ENCODE measurements at regions not wholly inside any gene's neighbourhood (a gene's known extent, or its start where the extent isn't known, plus 50 kb on each side); places are given as distances from the start of the nearest gene placed in this dataset.
A peak's percentile ranks its signal among the peaks of the same experiment; 100 is the strongest.

GRCh38 chr3:168859143-168859542, 763.4 kb upstream of the GOLIM4 start:
- H3K9ac ChIP-seq (ENCODE audit: low read length) = no peak overlapping the region
- H3K23ac ChIP-seq (ENCODE audit: low read length) = no peak overlapping the region
- H3K56ac ChIP-seq (ENCODE audit: low read length) = no peak overlapping the region
- H3K36me3 ChIP-seq (ENCODE audit: control insufficient read depth, insufficient read depth, low read length) = no peaks in the 10 kb centered on the region
- no peak for DNase-seq
- H3K18ac ChIP-seq (ENCODE audit: low read length) = no peak overlapping the region
- no CpG with 5 or more reads among the region's 4 CpGs for WGBS (ENCODE audit: extremely low coverage, insufficient coverage, low lambda C conversion rate)
- no peak overlapping the region for H3K4me2 ChIP-seq (ENCODE audit: low read length)
- no peak overlapping the region for H2BK15ac ChIP-seq (replicated peaks; ENCODE audit: low read depth)
- no peak overlapping the region for H2BK5ac ChIP-seq (ENCODE audit: low read length)
- H4K8ac ChIP-seq (ENCODE audit: low read depth, low read length) = no peak overlapping the region
- H4K5ac ChIP-seq (ENCODE audit: low read length) = no peak overlapping the region
- no peak overlapping the region for H2BK120ac ChIP-seq (ENCODE audit: low read depth, low read length)
- no peaks in the 10 kb centered on the region for H3K27me3 ChIP-seq (ENCODE audit: insufficient read depth, low read length, poor library complexity)
- no peak overlapping the region for H3K4ac ChIP-seq (ENCODE audit: low read depth, low read length)
- no peak overlapping the region for H2AK5ac ChIP-seq (ENCODE audit: low read length)
- no peak overlapping the region for H3K4me3 ChIP-seq (ENCODE audit: low read length)
- no peaks in the 10 kb centered on the region for H3K79me2 ChIP-seq (ENCODE audit: control insufficient read depth, insufficient read depth, low read length)
- H3K79me1 ChIP-seq (ENCODE audit: low read length) = no peaks in the 10 kb centered on the region
- no peak overlapping the region for H3K27ac ChIP-seq (ENCODE audit: low read depth, low read length)
- no peaks in the 10 kb centered on the region for H3K4me1 ChIP-seq (ENCODE audit: control insufficient read depth, low read depth, low read length)

- no peak overlapping the region for H3K4ac ChIP-seq (ENCODE audit: low read depth, low read length)
Measured at GRCh38 chr3:168858327-168858726, 762.6 kb upstream of the GOLIM4 start.

GRCh38 chr3:168850109-168850508, 754.4 kb upstream of the GOLIM4 start:
- Histone ChIP-seq H3K4me2 (ENCODE audit: low read length) (no peak overlapping the region), H4K5ac (ENCODE audit: low read length) (no peak overlapping the region), H2BK15ac (replicated peaks; ENCODE audit: low read depth) (no peak overlapping the region), H3K23ac (ENCODE audit: low read length) (no peak overlapping the region), H3K56ac (ENCODE audit: low read length) (no peak overlapping the region), H2BK120ac (ENCODE audit: low read depth, low read length) (no peak overlapping the region), H3K79me1 (ENCODE audit: low read length) (no peaks in the 10 kb centered on the region), H3K27me3 (ENCODE audit: insufficient read depth, low read length, poor library complexity) (no peaks in the 10 kb centered on the region), H4K8ac (ENCODE audit: low read depth, low read length) (no peak overlapping the region), H3K4ac (ENCODE audit: low read depth, low read length) (no peak overlapping the region), H3K27ac (ENCODE audit: low read depth, low read length) (no peak overlapping the region), H3K9ac (ENCODE audit: low read length) (no peak overlapping the region), H3K4me3 (ENCODE audit: low read length) (no peak overlapping the region), H3K4me1 (ENCODE audit: control insufficient read depth, low read depth, low read length) (no peaks in the 10 kb centered on the region), H2AK5ac (ENCODE audit: low read length) (no peak overlapping the region), H3K18ac (ENCODE audit: low read length) (no peak overlapping the region), H3K36me3 (ENCODE audit: control insufficient read depth, insufficient read depth, low read length) (no peaks in the 10 kb centered on the region), H2BK5ac (ENCODE audit: low read length) (no peak overlapping the region), H3K79me2 (ENCODE audit: control insufficient read depth, insufficient read depth, low read length) (no peaks in the 10 kb centered on the region)
- DNase-seq = no peak

More at GRCh38 chr3:168858327-168858726, 762.6 kb upstream of the GOLIM4 start:
- Histone ChIP-seq H3K4me3 (ENCODE audit: low read length) (no peak overlapping the region), H3K56ac (ENCODE audit: low read length) (no peak overlapping the region), H2BK120ac (ENCODE audit: low read depth, low read length) (no peak overlapping the region), H3K36me3 (ENCODE audit: control insufficient read depth, insufficient read depth, low read length) (no peaks in the 10 kb centered on the region), H4K5ac (ENCODE audit: low read length) (no peak overlapping the region), H2BK15ac (replicated peaks; ENCODE audit: low read depth) (no peak overlapping the region), H3K79me1 (ENCODE audit: low read length) (no peaks in the 10 kb centered on the region), H4K8ac (ENCODE audit: low read depth, low read length) (no peak overlapping the region), H3K9ac (ENCODE audit: low read length) (no peak overlapping the region), H3K27me3 (ENCODE audit: insufficient read depth, low read length, poor library complexity) (no peaks in the 10 kb centered on the region), H2AK5ac (ENCODE audit: low read length) (no peak overlapping the region), H3K27ac (ENCODE audit: low read depth, low read length) (no peak overlapping the region), H3K4me2 (ENCODE audit: low read length) (no peak overlapping the region), H3K23ac (ENCODE audit: low read length) (no peak overlapping the region), H2BK5ac (ENCODE audit: low read length) (no peak overlapping the region), H3K18ac (ENCODE audit: low read length) (no peak overlapping the region), H3K4me1 (ENCODE audit: control insufficient read depth, low read depth, low read length) (no peaks in the 10 kb centered on the region), H3K79me2 (ENCODE audit: control insufficient read depth, insufficient read depth, low read length) (no peaks in the 10 kb centered on the region)
- no CpG with 5 or more reads among the region's 3 CpGs for WGBS (ENCODE audit: extremely low coverage, insufficient coverage, low lambda C conversion rate)
- DNase-seq = no peak

- H4K8ac ChIP-seq (ENCODE audit: low read depth, low read length) = no peak overlapping the region
- no peak overlapping the region for H3K27ac ChIP-seq (ENCODE audit: low read depth, low read length)
- no peaks in the 10 kb centered on the region for H3K36me3 ChIP-seq (ENCODE audit: control insufficient read depth, insufficient read depth, low read length)
- peak; percentile 34 for DNase-seq
- H3K79me1 ChIP-seq (ENCODE audit: low read length) = no peaks in the 10 kb centered on the region
- no peak overlapping the region for H3K56ac ChIP-seq (ENCODE audit: low read length)
- H3K4me1 ChIP-seq (ENCODE audit: control insufficient read depth, low read depth, low read length) = no peaks in the 10 kb centered on the region
- no peak overlapping the region for H3K23ac ChIP-seq (ENCODE audit: low read length)
- no CpG with 5 or more reads among the region's 7 CpGs for WGBS (ENCODE audit: extremely low coverage, insufficient coverage, low lambda C conversion rate)
- no peak overlapping the region for H2BK5ac ChIP-seq (ENCODE audit: low read length)
- no peak overlapping the region for H2BK15ac ChIP-seq (replicated peaks; ENCODE audit: low read depth)
- H3K18ac ChIP-seq (ENCODE audit: low read length) = no peak overlapping the region
- no peak overlapping the region for H3K4me3 ChIP-seq (ENCODE audit: low read length)
- H3K4ac ChIP-seq (ENCODE audit: low read depth, low read length) = no peak overlapping the region
- no peaks in the 10 kb centered on the region for H3K79me2 ChIP-seq (ENCODE audit: control insufficient read depth, insufficient read depth, low read length)
- H2AK5ac ChIP-seq (ENCODE audit: low read length) = no peak overlapping the region
- H2BK120ac ChIP-seq (ENCODE audit: low read depth, low read length) = no peak overlapping the region
- no peaks in the 10 kb centered on the region for H3K27me3 ChIP-seq (ENCODE audit: insufficient read depth, low read length, poor library complexity)
- H4K5ac ChIP-seq (ENCODE audit: low read length) = no peak overlapping the region
- H3K4me2 ChIP-seq (ENCODE audit: low read length) = no peak overlapping the region
- no peak overlapping the region for H3K9ac ChIP-seq (ENCODE audit: low read length)
Measured at GRCh38 chr3:168847291-168847883, 751.7 kb upstream of the GOLIM4 start.

GRCh38 chr3:168844894-168845482, 749.3 kb upstream of the GOLIM4 start:
- no peak overlapping the region for H2BK120ac ChIP-seq (ENCODE audit: low read depth, low read length)
- H3K4ac ChIP-seq (ENCODE audit: low read depth, low read length) = no peak overlapping the region
- H4K5ac ChIP-seq (ENCODE audit: low read length) = no peak overlapping the region
- H3K27ac ChIP-seq (ENCODE audit: low read depth, low read length) = no peak overlapping the region
- WGBS (ENCODE audit: extremely low coverage, insufficient coverage, low lambda C conversion rate) = 96% methylated on average over 4 of the region's 6 CpGs
- no peak overlapping the region for H3K4me3 ChIP-seq (ENCODE audit: low read length)
- H2BK5ac ChIP-seq (ENCODE audit: low read length) = no peak overlapping the region
- H3K79me1 ChIP-seq (ENCODE audit: low read length) = no peaks in the 10 kb centered on the region
- H3K79me2 ChIP-seq (ENCODE audit: control insufficient read depth, insufficient read depth, low read length) = no peaks in the 10 kb centered on the region
- H3K23ac ChIP-seq (ENCODE audit: low read length) = no peak overlapping the region
- no peak overlapping the region for H3K4me2 ChIP-seq (ENCODE audit: low read length)
- no peak overlapping the region for H3K18ac ChIP-seq (ENCODE audit: low read length)
- no peak overlapping the region for H2BK15ac ChIP-seq (replicated peaks; ENCODE audit: low read depth)
- no peak for DNase-seq
- no peak overlapping the region for H4K8ac ChIP-seq (ENCODE audit: low read depth, low read length)
- H3K4me1 ChIP-seq (ENCODE audit: control insufficient read depth, low read depth, low read length) = no peaks in the 10 kb centered on the region
- no peak overlapping the region for H2AK5ac ChIP-seq (ENCODE audit: low read length)
- no peak overlapping the region for H3K9ac ChIP-seq (ENCODE audit: low read length)
- no peaks in the 10 kb centered on the region for H3K27me3 ChIP-seq (ENCODE audit: insufficient read depth, low read length, poor library complexity)
- no peak overlapping the region for H3K56ac ChIP-seq (ENCODE audit: low read length)
- H3K36me3 ChIP-seq (ENCODE audit: control insufficient read depth, insufficient read depth, low read length) = no peaks in the 10 kb centered on the region

- no peak for DNase-seq
- Histone ChIP-seq H3K79me2 (ENCODE audit: control insufficient read depth, insufficient read depth, low read length) (no peaks in the 10 kb centered on the region), H4K8ac (ENCODE audit: low read depth, low read length) (no peak overlapping the region), H3K23ac (ENCODE audit: low read length) (no peak overlapping the region), H3K9ac (ENCODE audit: low read length) (no peak overlapping the region), H3K4me3 (ENCODE audit: low read length) (no peak overlapping the region), H4K5ac (ENCODE audit: low read length) (no peak overlapping the region), H3K27ac (ENCODE audit: low read depth, low read length) (no peak overlapping the region), H2BK5ac (ENCODE audit: low read length) (no peak overlapping the region), H3K79me1 (ENCODE audit: low read length) (no peaks in the 10 kb centered on the region), H3K18ac (ENCODE audit: low read length) (no peak overlapping the region), H3K36me3 (ENCODE audit: control insufficient read depth, insufficient read depth, low read length) (no peaks in the 10 kb centered on the region), H2BK120ac (ENCODE audit: low read depth, low read length) (no peak overlapping the region), H3K56ac (ENCODE audit: low read length) (no peak overlapping the region), H3K4me1 (ENCODE audit: control insufficient read depth, low read depth, low read length) (no peaks in the 10 kb centered on the region), H3K27me3 (ENCODE audit: insufficient read depth, low read length, poor library complexity) (no peaks in the 10 kb centered on the region), H3K4me2 (ENCODE audit: low read length) (no peak overlapping the region), H2AK5ac (ENCODE audit: low read length) (no peak overlapping the region), H2BK15ac (replicated peaks; ENCODE audit: low read depth) (no peak overlapping the region), H3K4ac (ENCODE audit: low read depth, low read length) (no peak overlapping the region)
- no CpG with 5 or more reads among the region's 4 CpGs for WGBS (ENCODE audit: extremely low coverage, insufficient coverage, low lambda C conversion rate)
Measured at GRCh38 chr3:168844472-168844871, 748.7 kb upstream of the GOLIM4 start.

Data from mesendoderm (in vitro differentiated cells).